K562 (cell line): ENCODE measurements at regions not wholly inside any gene's neighbourhood (a gene's known extent, or its start where the extent isn't known, plus 50 kb on each side); places are given as distances from the start of the nearest gene placed in this dataset.

Experiments used
- CBFB ChIP-seq: sonication (generic); formaldehyde crosslinking; IDR thresholded peaks from 2 replicates; pipeline ENCODE4 v1.4.0; 2020; ENCODE audit warnings: mild to moderate bottlenecking, missing genetic modification reagents
- ELF1 ChIP-seq: fragments of 200-800 bp; sonication (Bioruptor generic); IDR thresholded peaks from 2 replicates; pipeline ENCODE4 v1.6.1; 2016; ENCODE audit warnings: missing genetic modification characterization, missing compliant biosample characterization
- PTBP1 ChIP-seq: fragments of 200-400 bp; formaldehyde crosslinking; IDR thresholded peaks from 2 replicates; pipeline ENCODE4 v1.6.1; 2017; ENCODE audit warnings: low read depth, low read length
- TF ChIP-seq, protein P1 (sequence below), 3 experiments: IDR thresholded peaks in 2 of 3; conservative IDR thresholded peaks in 1 of 3; 2 replicates each; pipeline ENCODE4 v1.5.1; 2011 to 2012; ENCODE audit warnings: low read length in 3 of 3, mild to moderate bottlenecking in 3 of 3, control low read depth in 2 of 3, improper control_type of control experiment in 1 of 3, inconsistent platforms in 1 of 3, low read depth in 1 of 3, mixed read lengths in 1 of 3, moderate library complexity in 1 of 3; ENCODE audit not compliant: insufficient read depth in 2 of 3

DNA sequence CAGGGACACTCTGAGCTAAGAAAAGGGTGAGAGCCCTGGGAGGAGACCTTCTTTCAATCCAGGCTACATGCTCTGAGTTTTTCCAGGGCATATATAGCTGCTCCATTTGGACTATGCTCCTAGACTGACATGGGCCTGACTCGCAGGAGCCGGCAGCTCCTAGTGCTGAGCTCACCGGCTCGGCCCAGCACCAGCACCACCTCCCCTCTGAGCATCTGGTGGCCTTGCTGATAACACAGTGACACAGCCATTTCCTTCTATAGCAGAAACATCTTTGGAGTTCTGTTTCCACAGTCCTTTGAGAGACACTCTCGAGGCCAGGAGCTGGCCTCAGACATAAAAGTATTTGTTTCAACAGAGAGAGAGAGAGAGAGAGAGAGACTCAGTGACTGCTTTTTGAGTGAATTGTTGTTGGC lies 184.9 kb downstream of the TM9SF2 start:
- TF ChIP-seq ELF1 (tag) (no peak), PTBP1 (no peak), CBFB (no peak)
- TF ChIP-seq, protein P1, sequence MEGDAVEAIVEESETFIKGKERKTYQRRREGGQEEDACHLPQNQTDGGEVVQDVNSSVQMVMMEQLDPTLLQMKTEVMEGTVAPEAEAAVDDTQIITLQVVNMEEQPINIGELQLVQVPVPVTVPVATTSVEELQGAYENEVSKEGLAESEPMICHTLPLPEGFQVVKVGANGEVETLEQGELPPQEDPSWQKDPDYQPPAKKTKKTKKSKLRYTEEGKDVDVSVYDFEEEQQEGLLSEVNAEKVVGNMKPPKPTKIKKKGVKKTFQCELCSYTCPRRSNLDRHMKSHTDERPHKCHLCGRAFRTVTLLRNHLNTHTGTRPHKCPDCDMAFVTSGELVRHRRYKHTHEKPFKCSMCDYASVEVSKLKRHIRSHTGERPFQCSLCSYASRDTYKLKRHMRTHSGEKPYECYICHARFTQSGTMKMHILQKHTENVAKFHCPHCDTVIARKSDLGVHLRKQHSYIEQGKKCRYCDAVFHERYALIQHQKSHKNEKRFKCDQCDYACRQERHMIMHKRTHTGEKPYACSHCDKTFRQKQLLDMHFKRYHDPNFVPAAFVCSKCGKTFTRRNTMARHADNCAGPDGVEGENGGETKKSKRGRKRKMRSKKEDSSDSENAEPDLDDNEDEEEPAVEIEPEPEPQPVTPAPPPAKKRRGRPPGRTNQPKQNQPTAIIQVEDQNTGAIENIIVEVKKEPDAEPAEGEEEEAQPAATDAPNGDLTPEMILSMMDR (IDR thresholded peaks at IDR 0.05 in 2 of 3, conservative IDR thresholded peaks at IDR 0.05 in 1 of 3; ENCODE audit: insufficient read depth in 2 of 3, low read depth in 1 of 3, low read length in 3 of 3): no peak
